Heart left ventricle (tissue), 16 donors: ENCODE measurements at regions not wholly inside any gene's neighbourhood (a gene's known extent, or its start where the extent isn't known, plus 50 kb on each side); places are given as distances from the start of the nearest gene placed in this dataset.

Experiments used
- ATAC-seq, 4 donors: fragments of 200-7000 bp; cut with Tn5 transposase; one replicate each; pipeline ENCODE4 v1.9.1; 2020 to 2022; ENCODE audit warnings: moderate library complexity in 4 of 4, mild to moderate bottlenecking in 3 of 4, moderate number of reproducible peaks in 1 of 4
- DNase-seq, 5 donors: peaks; one replicate each; pipeline ENCODE4 v3.0.0-alpha.2; 2020
- H3K27ac ChIP-seq, 12 donors: fragments of 200-600 bp; sonication (generic) in 4 of 12; one replicate each; pipeline versions ENCODE4 v1.5.0 to v1.8.0; 2016 to 2022; ENCODE audit warnings: mild to moderate bottlenecking in 2 of 12
- H3K27me3 ChIP-seq, 9 donors: fragments of 200-600 bp; sonication (generic) in 2 of 9; one replicate each; pipeline versions ENCODE4 v1.5.1 to v1.8.0; 2016 to 2022; ENCODE audit warnings: mild to moderate bottlenecking in 3 of 9
- H3K36me3 ChIP-seq, 9 donors: fragments of 200-600 bp; sonication (generic) in 2 of 9; one replicate each; pipeline versions ENCODE4 v1.5.0 to v1.8.0; 2018 to 2022; ENCODE audit warnings: mild to moderate bottlenecking in 2 of 9
- H3K4me1 ChIP-seq, 12 donors: fragments of 200-600 bp; sonication (generic) in 4 of 12; one replicate each; pipeline versions ENCODE4 v1.5.0 to v1.8.0; 2016 to 2022; ENCODE audit warnings: mild to moderate bottlenecking in 3 of 12
- H3K4me3 ChIP-seq, 12 donors: fragments of 200-600 bp; sonication (generic) in 4 of 12; one replicate each; pipeline versions ENCODE4 v1.5.0 to v1.8.0; 2017 to 2022; ENCODE audit warnings: mild to moderate bottlenecking in 9 of 12, moderate library complexity in 4 of 12
- H3K9me3 ChIP-seq, 12 donors: fragments of 200-600 bp; sonication (generic) in 4 of 12; one replicate each; pipeline versions ENCODE4 v1.5.0 to v1.8.0; 2016 to 2022; ENCODE audit warnings: mild to moderate bottlenecking in 1 of 12
- CTCF ChIP-seq, 12 donors: fragments of 200-600 bp; sonication (generic) in 4 of 12; IDR thresholded peaks; one replicate each; pipeline versions ENCODE4 v1.5.0 to v1.8.0; 2018 to 2022; ENCODE audit warnings: antibody characterized with exemption in 12 of 12, mild to moderate bottlenecking in 5 of 12
- POLR2A ChIP-seq, 2 donors: fragments of 450-650 bp; IDR thresholded peaks; one replicate each; pipeline ENCODE4 v1.6.1; 2017; ENCODE audit warnings: antibody characterized with exemption in 2 of 2, mild to moderate bottlenecking in 2 of 2, moderate library complexity in 2 of 2
- WGBS, 4 donors: extraction: QIAGEN DNeasy Blood & Tissue Kit in 2 of 4; methylation state at CpG; one replicate each; pipeline versions ENCODE4 v1.1.5 to v1.1.7; 2013 to 2018; 5-methylcytosine and 5-hydroxymethylcytosine counted together
- intact Hi-C, 10 donors: fragments of 100-400 bp; cut with DNase I; formaldehyde crosslinking; loops; one replicate each; pipeline versions ENCODE4 v1.11.1 to v1.14.2; 2022
- donor health status: ischemic (EF 13 %, LVEDD 7.1; RV severe dilation, severe dysfunction).
- donor health status: healthy with polysubstance abuse.
- donor health status: DM: no; HTN: yes; CAD: no.
- donor health status: DM: no; HTN: no; CAD: no.
- donor health status: ischemic (EF 25% LVEDD 6.9; RV normal size, moderate dysfunction).
- donor health status: ischemic (EF 25% LVEDD 5.7; RV mildly dilated, moderate dysfunction).
- donor health status: healthy.
- donor health status: DM: yes; HTN: yes; CAD: no.
- donor health status: ischemic (EF 35%, LVEDD 5.7; RV mildly dilated, moderate dysfunction).
- donor health status: nonischemic (EF 11% LVEDD 7.7; RV severe dilation, severe dysfunction).
- donor health status: DM: yes; HTN: yes; CAD: no.
- donor health status: PGD.
- donor health status: ischemic (EF 29% LVEDD 5.4; RV normal size, mild dysfunction).
- donor health status: nonischemic (EF 23%, LVEDD 6.1; RV moderate dilation, normal function).

GRCh38 chr16:86346034-86346433, 164.3 kb upstream of the FOXF1 start:
- intact Hi-C loops, result loop anchor here in 1 of 10 donors (10.0 kb wide), 1 partner anchor 169 kb away; the partner anchor contains the start of gene FOXF1
- DNase-seq (no peak), ATAC-seq (no peak)
- H3K9me3 ChIP-seq, result no peaks in the 10 kb centered on the region
- no peak overlapping the region for H3K4me3 ChIP-seq
- TF ChIP-seq POLR2A (IDR thresholded peaks at IDR 0.05), result no peak
- TF ChIP-seq CTCF (IDR thresholded peaks at IDR 0.05), result no peak
- 69 to 76% (median 73%) methylated on average over 7 of the region's 7 CpGs for WGBS, 4 donors
- H3K27ac ChIP-seq, result no peak overlapping the region
- H3K36me3 ChIP-seq, result no peaks in the 10 kb centered on the region
- peaks cover 0 to 73% (median 25%) of the 10 kb centered on the region in 9 donors for H3K27me3 ChIP-seq
- peaks cover 0 to 18% (median 9%) of the 10 kb centered on the region in 12 donors for H3K4me1 ChIP-seq

- Histone ChIP-seq H3K27ac (no peak overlapping the region), H3K4me3 (no peak overlapping the region), H3K36me3 (no peaks in the 10 kb centered on the region), H3K4me1 (peaks cover 0 to 18% (median 9%) of the 10 kb centered on the region in 12 donors), H3K9me3 (no peaks in the 10 kb centered on the region), H3K27me3 (peaks cover 7 to 71% (median 33%) of the 10 kb centered on the region in 9 donors)
- no peak for ATAC-seq
- TF ChIP-seq CTCF (IDR thresholded peaks at IDR 0.05), result no peak
- TF ChIP-seq POLR2A (IDR thresholded peaks at IDR 0.05), result no peak
- no peak for DNase-seq
- intact Hi-C loops, result loop anchor here in 1 of 10 donors (10.0 kb wide), 1 partner anchor 168 kb away; the partner anchor contains the start of gene FOXF1
- 71 to 91% (median 78%) methylated on average over 3 of the region's 3 CpGs for WGBS, 4 donors
These were observed 163.2 kb upstream of the FOXF1 start for GRCh38 chr16:86347090-86347489.

- Histone ChIP-seq H3K4me1 (peaks cover 0 to 15% (median 8%) of the 10 kb centered on the region in 12 donors), H3K4me3 (no peak overlapping the region), H3K27me3 (peaks cover 7 to 72% (median 37%) of the 10 kb centered on the region in 9 donors), H3K27ac (no peak overlapping the region), H3K9me3 (no peaks in the 10 kb centered on the region), H3K36me3 (no peaks in the 10 kb centered on the region)
- 63 to 70% (median 65%) methylated on average over 9 to 11 of the region's 11 CpGs for WGBS, 4 donors
- no peak for TF ChIP-seq CTCF (IDR thresholded peaks at IDR 0.05)
- TF ChIP-seq POLR2A (IDR thresholded peaks at IDR 0.05), result no peak
- ATAC-seq, result no peak
- DNase-seq, result no peak
- intact Hi-C loops, result loop anchor here in 1 of 10 donors (10.0 kb wide), 1 partner anchor 167 kb away; the partner anchor contains the start of gene FOXF1
These were observed 162.3 kb upstream of the FOXF1 start for GRCh38 chr16:86347916-86348555.

- Histone ChIP-seq H3K27me3 (peaks cover 5 to 81% (median 42%) of the 10 kb centered on the region in 9 donors), H3K4me3 (no peak overlapping the region), H3K27ac (no peak overlapping the region), H3K4me1 (peaks cover 0 to 1% (median 0%) of the 10 kb centered on the region in 12 donors), H3K36me3 (no peaks in the 10 kb centered on the region), H3K9me3 (no peaks in the 10 kb centered on the region)
- no peak for ATAC-seq
- no peak for TF ChIP-seq CTCF (IDR thresholded peaks at IDR 0.05)
- no peak for TF ChIP-seq POLR2A (IDR thresholded peaks at IDR 0.05)
- 86 to 92% (median 87%) methylated on average over 5 of the region's 5 CpGs for WGBS, 4 donors
- no peak for DNase-seq
- intact Hi-C loops, result loop anchor here in 1 of 10 donors (10.0 kb wide), 1 partner anchor 165 kb away; the partner anchor contains the start of gene FOXF1
These were observed 160.9 kb upstream of the FOXF1 start for GRCh38 chr16:86349338-86349900.
